Endothelial cell of umbilical vein (primary cell): ENCODE measurements at regions not wholly inside any gene's neighbourhood (a gene's known extent, or its start where the extent isn't known, plus 50 kb on each side); places are given as distances from the start of the nearest gene placed in this dataset.

Source experiments
- BruUV-seq: library from RNA; stranded (reverse); fragments of 400-500 nt; replicated peaks from 2 replicates; lab custom pipeline; 2021; lab: Mats Ljungman, UMichigan
- CTCF ChIA-PET: fragments of 300-600, 350-600 bp; sonication (Branson Sonifier 250); formaldehyde crosslinking; loops from one replicate; lab custom pipeline; 2021; ENCODE audit warnings: antibody characterized with exemption, inconsistent platforms; lab: Charles Lee
- POLR2A ChIA-PET: fragments of 300-600, 350-600 bp; sonication (Branson Sonifier 250); formaldehyde crosslinking; loops from one replicate; lab custom pipeline; 2021; ENCODE audit warnings: antibody characterized with exemption, inconsistent platforms; lab: Charles Lee
- DNase-seq: peaks from one replicate; pipeline ENCODE4 v3.0.0-alpha.2; 2011; ENCODE audit warnings: low read depth, low spot score
- FAIRE-seq: peaks from 2 replicates; lab custom pipeline; 2011; peaks lifted over from hg19 to GRCh38; lab: Jason Lieb, UNC
- H2AFZ ChIP-seq: 2 replicates; pipeline ENCODE4 v1.6.0; 2012; ENCODE audit warnings: low read depth, low read length, control low read depth, inconsistent platforms
- H3K27ac ChIP-seq: 2 replicates; pipeline ENCODE4 v1.5.1; 2011; ENCODE audit warnings: low read depth, mild to moderate bottlenecking, control low read depth, low read length, moderate library complexity; ENCODE audit not compliant: insufficient read depth
- H3K27me3 ChIP-seq, 2 experiments: 2 replicates each; pipeline versions ENCODE4 v1.6.0 to v1.6.1; 2011; ENCODE audit warnings: low read length in 2 of 2, mixed read lengths in 1 of 2; ENCODE audit not compliant: control insufficient read depth in 2 of 2, insufficient read depth in 2 of 2
- H3K36me3 ChIP-seq, 2 experiments: 2 replicates in 1 of 2; 3 replicates in 1 of 2; pipeline ENCODE4 v1.5.1; 2011; ENCODE audit warnings: low read length in 2 of 2, mild to moderate bottlenecking in 1 of 2, moderate library complexity in 1 of 2; ENCODE audit not compliant: control insufficient read depth in 2 of 2, insufficient read depth in 2 of 2; ENCODE audit errors: extremely low read depth in 1 of 2
- H3K4me1 ChIP-seq: 3 replicates; pipeline ENCODE4 v1.5.1; 2011; ENCODE audit warnings: mild to moderate bottlenecking, low read length; ENCODE audit not compliant: control insufficient read depth, insufficient read depth; ENCODE audit errors: extremely low read depth
- H3K4me2 ChIP-seq: 2 replicates; pipeline ENCODE4 v1.6.1; 2011; ENCODE audit warnings: low read length, control low read depth, mixed read lengths; ENCODE audit not compliant: insufficient read depth
- H3K4me3 ChIP-seq, 3 experiments: fragments of 200-600 bp in 1 of 3; sonication (generic), shearing (Covaris generic) in 1 of 3; replicated peaks in 1 of 3; 2 replicates each; pipeline ENCODE4 v1.5.1; 2011 to 2016; ENCODE audit warnings: control low read depth in 3 of 3, low read length in 3 of 3, mild to moderate bottlenecking in 2 of 3, inconsistent platforms in 1 of 3, low read depth in 1 of 3, moderate library complexity in 1 of 3; ENCODE audit not compliant: insufficient read depth in 1 of 3
- H3K79me2 ChIP-seq: 2 replicates; pipeline ENCODE4 v1.6.0; 2012; ENCODE audit warnings: low read length, inconsistent platforms; ENCODE audit not compliant: control insufficient read depth, insufficient read depth
- H3K9ac ChIP-seq: replicated peaks from 2 replicates; pipeline ENCODE3; 2011; ENCODE audit warnings: low read length, control low read depth; ENCODE audit not compliant: insufficient read depth; ENCODE audit errors: extremely low read depth
- H3K9me1 ChIP-seq: replicated peaks from 3 replicates; pipeline ENCODE4 v1.6.0; 2011; ENCODE audit warnings: mild to moderate bottlenecking, low read length; ENCODE audit not compliant: control insufficient read depth, insufficient read depth; ENCODE audit errors: extremely low read depth
- H3K9me3 ChIP-seq: replicated peaks from 2 replicates; pipeline ENCODE4 v1.5.1; 2012; ENCODE audit warnings: low read length, inconsistent platforms; ENCODE audit not compliant: control insufficient read depth, insufficient read depth
- H4K20me1 ChIP-seq: replicated peaks from 2 replicates; pipeline ENCODE3; 2011; ENCODE audit warnings: mild to moderate bottlenecking, low read length; ENCODE audit not compliant: control insufficient read depth, insufficient read depth; ENCODE audit errors: extremely low read depth
- EZH2 ChIP-seq: IDR thresholded peaks from 2 replicates; pipeline ENCODE4 v1.6.1; 2012; ENCODE audit warnings: borderline replicate concordance, low read depth, mild to moderate bottlenecking, moderate library complexity, low read length, inconsistent platforms; ENCODE audit not compliant: severe bottlenecking
- FOS ChIP-seq: IDR thresholded peaks from 2 replicates; pipeline ENCODE4 v1.6.1; 2011; ENCODE audit warnings: mild to moderate bottlenecking, low read length, moderate library complexity, borderline replicate concordance; ENCODE audit not compliant: insufficient read depth
- GATA2 ChIP-seq: IDR thresholded peaks from 2 replicates; pipeline ENCODE4 v1.7.0; 2011; ENCODE audit warnings: low read depth, mild to moderate bottlenecking, moderate library complexity, mixed read lengths, low read length; ENCODE audit not compliant: insufficient read length, insufficient read depth
- JUN ChIP-seq: IDR thresholded peaks from 2 replicates; pipeline ENCODE4 v1.6.1; 2011; ENCODE audit warnings: borderline replicate concordance, low read depth; ENCODE audit not compliant: insufficient read length, insufficient read depth
- MYC ChIP-seq: IDR thresholded peaks from one replicate; pipeline ENCODE4 v1.6.1; 2011; ENCODE audit warnings: mild to moderate bottlenecking, low read depth, low read length
- POLR2A ChIP-seq: IDR thresholded peaks from 2 replicates; pipeline ENCODE4 v1.6.1; 2012; ENCODE audit warnings: low read depth, mild to moderate bottlenecking, control low read depth, low read length
- POLR2AphosphoS5 ChIP-seq: IDR thresholded peaks from 2 replicates; pipeline ENCODE4 v1.6.1; 2012; ENCODE audit warnings: low read depth, mild to moderate bottlenecking, control low read depth, low read length, moderate library complexity; ENCODE audit not compliant: insufficient read depth
- dilution Hi-C: fragments of 300-500 bp; cut with MboI; formaldehyde crosslinking; loops from one replicate; pipeline ENCODE4 v1.15.0; 2019; ENCODE audit warnings: low sequenced_read_pairs; ENCODE audit not compliant: extremely low pct_ligation_motif_present
- intact Hi-C: fragments of 100-400 bp; cut with micrococcal nuclease; formaldehyde crosslinking; loops from one replicate; pipeline ENCODE4 v1.10.0; 2022
- TF ChIP-seq, protein P1 (sequence below): IDR thresholded peaks from 2 replicates; pipeline ENCODE4 v1.6.1; 2011; ENCODE audit not compliant: insufficient read depth, insufficient read length
- TF ChIP-seq, protein P2 (sequence below), 2 donors: IDR thresholded peaks; 1 replicate in 1 of 2; 2 replicates in 1 of 2; pipeline ENCODE4 v1.5.1; 2011; ENCODE audit warnings: low read length in 2 of 2, mild to moderate bottlenecking in 2 of 2, moderate library complexity in 2 of 2, control low read depth in 1 of 2, inconsistent platforms in 1 of 2, low read depth in 1 of 2; ENCODE audit not compliant: insufficient read depth in 1 of 2; ENCODE audit errors: extremely low read depth in 1 of 2

GRCh38 chr5:57540823-57541222 lies 58.2 kb upstream of the ACTBL2 start:
- ChIA-PET POLR2A (no interaction called here), CTCF (interaction anchor here (1.8 kb wide), 1 partner anchor 109 kb away, joined by 4 read pairs; no protein-coding TSS in a partner anchor)
- H3K36me3 ChIP-seq: no peaks in the 10 kb centered on the region
- no peak overlapping the region for H3K27ac ChIP-seq
- no peaks in the 10 kb centered on the region for H3K27me3 ChIP-seq
- intact Hi-C loops: no loop called here
- H3K4me1 ChIP-seq: no peaks in the 10 kb centered on the region
- FAIRE-seq (no peak), DNase-seq (no peak)
- no peak overlapping the region for H3K4me3 ChIP-seq
- H3K4me2 ChIP-seq: no peak overlapping the region
- H3K9me3 ChIP-seq: no peaks in the 10 kb centered on the region
- H3K9ac ChIP-seq: no peak overlapping the region
- H2AFZ ChIP-seq: no peak overlapping the region
- H3K9me1 ChIP-seq: no peaks in the 10 kb centered on the region
- no peaks in the 10 kb centered on the region for H3K79me2 ChIP-seq
- no peaks in the 10 kb centered on the region for H4K20me1 ChIP-seq
- no TSS peak for BruUV-seq
- dilution Hi-C loops: no loop called here
- TF ChIP-seq FOS (no peak), GATA2 (no peak), POLR2A (no peak), POLR2AphosphoS5 (no peak), JUN (no peak), MYC (no peak), EZH2 (no peak)
- TF ChIP-seq, protein P1, sequence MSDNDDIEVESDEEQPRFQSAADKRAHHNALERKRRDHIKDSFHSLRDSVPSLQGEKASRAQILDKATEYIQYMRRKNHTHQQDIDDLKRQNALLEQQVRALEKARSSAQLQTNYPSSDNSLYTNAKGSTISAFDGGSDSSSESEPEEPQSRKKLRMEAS: no peak
- TF ChIP-seq, protein P2, sequence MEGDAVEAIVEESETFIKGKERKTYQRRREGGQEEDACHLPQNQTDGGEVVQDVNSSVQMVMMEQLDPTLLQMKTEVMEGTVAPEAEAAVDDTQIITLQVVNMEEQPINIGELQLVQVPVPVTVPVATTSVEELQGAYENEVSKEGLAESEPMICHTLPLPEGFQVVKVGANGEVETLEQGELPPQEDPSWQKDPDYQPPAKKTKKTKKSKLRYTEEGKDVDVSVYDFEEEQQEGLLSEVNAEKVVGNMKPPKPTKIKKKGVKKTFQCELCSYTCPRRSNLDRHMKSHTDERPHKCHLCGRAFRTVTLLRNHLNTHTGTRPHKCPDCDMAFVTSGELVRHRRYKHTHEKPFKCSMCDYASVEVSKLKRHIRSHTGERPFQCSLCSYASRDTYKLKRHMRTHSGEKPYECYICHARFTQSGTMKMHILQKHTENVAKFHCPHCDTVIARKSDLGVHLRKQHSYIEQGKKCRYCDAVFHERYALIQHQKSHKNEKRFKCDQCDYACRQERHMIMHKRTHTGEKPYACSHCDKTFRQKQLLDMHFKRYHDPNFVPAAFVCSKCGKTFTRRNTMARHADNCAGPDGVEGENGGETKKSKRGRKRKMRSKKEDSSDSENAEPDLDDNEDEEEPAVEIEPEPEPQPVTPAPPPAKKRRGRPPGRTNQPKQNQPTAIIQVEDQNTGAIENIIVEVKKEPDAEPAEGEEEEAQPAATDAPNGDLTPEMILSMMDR (IDR thresholded peaks at IDR 0.05; ENCODE audit: extremely low read depth in 1 of 2, insufficient read depth in 1 of 2, low read depth in 1 of 2, low read length in 2 of 2): no peak
